Activated T-cell treated with anti-CD3 and anti-CD28 coated beads for 4 hours (primary cell): ENCODE measurements at regions not wholly inside any gene's neighbourhood (a gene's known extent, or its start where the extent isn't known, plus 50 kb on each side); places are given as distances from the start of the nearest gene placed in this dataset.
A peak's percentile ranks its signal among the peaks of the same experiment; 100 is the strongest.

Experiments used
- DNase-seq: peaks from one replicate; pipeline ENCODE4 v3.0.0-alpha.2; 2020

GRCh38 chr4:60078984-60079383, 1121.1 kb upstream of the ADGRL3 start:
- no peak for DNase-seq

DNA sequence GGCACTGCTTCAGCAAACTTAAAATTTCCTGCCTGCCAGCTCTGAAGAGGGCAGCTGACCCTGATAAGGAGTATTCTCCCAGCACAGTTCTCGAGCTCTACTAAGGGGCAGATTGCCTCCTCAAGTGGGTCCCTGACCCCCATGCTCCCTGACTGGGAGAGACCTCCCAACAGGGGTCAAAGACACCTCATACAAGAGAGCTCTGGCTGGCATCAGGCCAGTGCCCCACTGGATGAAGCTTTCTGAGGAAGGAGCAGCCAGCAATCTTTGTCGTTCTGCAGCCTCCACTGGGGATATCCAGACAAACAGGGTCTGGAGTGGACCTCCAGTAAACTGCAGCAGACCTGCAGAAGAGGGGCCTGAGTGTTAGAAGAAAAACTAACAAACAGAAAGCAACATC, 1118.3 kb upstream of the ADGRL3 start:
- DNase-seq = no peak

- DNase-seq = no peak
Observed at GRCh38 chr4:60088807-60089486, 1111.2 kb upstream of the ADGRL3 start.

DNA sequence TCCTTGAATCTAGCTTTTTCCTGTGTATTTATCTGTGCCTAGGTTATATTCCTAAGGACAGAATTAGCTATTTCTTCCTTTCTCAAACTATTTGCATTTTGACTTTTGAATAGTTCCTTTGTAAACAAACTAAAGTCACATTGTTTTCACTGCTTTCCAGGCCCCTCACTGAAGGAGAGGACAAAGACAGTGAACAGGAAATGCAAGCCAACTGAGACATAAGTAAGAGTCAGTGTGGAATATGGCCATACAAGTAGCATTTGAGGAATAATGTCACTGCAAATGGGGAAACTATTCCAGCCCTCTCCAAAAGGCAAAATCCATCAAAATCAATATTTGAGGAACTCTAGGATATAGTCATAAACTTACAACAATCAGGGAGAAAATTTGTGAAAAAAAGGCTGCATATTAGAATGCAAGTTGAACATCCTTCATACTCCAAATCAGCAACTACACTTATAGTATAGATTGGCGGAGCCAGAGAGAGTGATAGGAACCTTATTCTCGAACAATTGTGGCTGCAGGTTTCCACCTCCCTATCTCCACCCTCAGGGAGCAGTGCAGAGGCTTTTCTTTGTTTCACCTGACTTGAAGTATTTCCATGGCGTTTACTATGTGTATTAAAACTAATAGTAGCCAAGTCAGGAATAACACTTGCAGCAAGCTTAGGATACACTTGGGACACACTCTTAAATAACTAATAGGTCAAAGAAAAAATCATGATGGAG, 1110.4 kb upstream of the ADGRL3 start:
- no peak for DNase-seq

- no peak for DNase-seq
Observed at GRCh38 chr4:60096676-60097075, 1103.5 kb upstream of the ADGRL3 start.

DNA sequence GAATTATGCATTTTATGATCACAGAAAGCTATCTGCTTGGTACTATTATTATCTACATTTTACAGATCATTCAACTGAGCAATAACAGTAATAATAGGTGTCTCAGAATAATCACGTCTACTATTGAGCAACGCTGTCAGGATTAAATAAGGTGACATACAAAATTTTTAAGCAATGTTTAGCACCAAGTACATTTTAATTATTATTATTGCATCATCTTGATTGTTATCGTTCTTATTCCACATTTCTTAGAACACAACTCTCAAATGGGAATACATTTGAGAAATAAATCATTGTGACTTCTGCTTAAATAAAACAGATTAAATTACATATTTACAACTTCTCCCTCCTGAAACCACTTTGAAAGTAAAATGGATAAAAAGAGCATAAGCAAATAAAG, 1083.5 kb upstream of the ADGRL3 start:
- DNase-seq = no peak

- DNase-seq = no peak
Observed at GRCh38 chr4:60117726-60118323, 1082.3 kb upstream of the ADGRL3 start.

- DNase-seq = no peak
Observed at GRCh38 chr4:60122820-60123219, 1077.3 kb upstream of the ADGRL3 start.

GRCh38 chr4:60128888-60129287, 1071.2 kb upstream of the ADGRL3 start:
- DNase-seq = no peak

DNA sequence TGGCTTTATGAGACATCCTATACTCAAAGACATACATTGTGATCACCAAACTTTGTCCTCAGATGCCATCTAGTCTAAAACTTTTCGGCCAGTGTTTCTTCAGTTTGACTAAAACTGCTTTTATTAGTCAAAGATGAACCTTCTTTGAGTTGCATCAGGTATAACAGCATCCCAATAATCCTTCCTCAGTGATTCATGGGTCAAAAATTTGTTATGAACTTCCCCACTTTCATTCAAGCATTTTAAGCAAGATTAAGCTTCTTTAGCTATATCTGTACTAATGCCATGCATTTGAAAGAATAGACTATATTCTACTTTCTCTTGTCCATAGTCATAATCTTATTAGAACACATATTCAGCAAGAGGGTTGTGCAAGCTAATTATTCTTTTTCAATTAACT, 1070.4 kb upstream of the ADGRL3 start:
- no peak for DNase-seq

DNA sequence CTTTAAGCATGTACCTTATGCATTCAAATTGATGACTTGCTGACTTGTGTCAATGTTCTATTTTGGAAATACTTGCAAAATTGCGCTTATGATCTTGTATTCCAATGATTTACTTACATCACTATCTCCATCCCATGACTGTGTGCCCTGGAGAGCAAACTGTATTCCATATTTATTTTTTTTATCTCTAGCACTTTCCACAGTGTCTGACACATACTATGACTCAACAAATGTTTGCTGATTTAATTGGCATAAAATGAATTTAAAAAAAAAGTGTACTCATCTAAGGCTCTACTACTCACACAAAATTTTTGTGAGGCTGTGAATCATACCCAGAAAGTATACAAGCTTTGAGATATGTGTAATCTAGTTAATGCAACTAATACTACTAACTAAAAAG, 1066.8 kb upstream of the ADGRL3 start:
- DNase-seq = no peak

GRCh38 chr4:60134099-60134498, 1066.0 kb upstream of the ADGRL3 start:
- no peak for DNase-seq

GRCh38 chr4:60155088-60155487, 1045.0 kb upstream of the ADGRL3 start:
- no peak for DNase-seq

- DNase-seq = no peak
Observed at GRCh38 chr4:60173103-60173502, 1027.0 kb upstream of the ADGRL3 start.

- no peak for DNase-seq
Observed at GRCh38 chr4:60173718-60174117, 1026.4 kb upstream of the ADGRL3 start.

DNA sequence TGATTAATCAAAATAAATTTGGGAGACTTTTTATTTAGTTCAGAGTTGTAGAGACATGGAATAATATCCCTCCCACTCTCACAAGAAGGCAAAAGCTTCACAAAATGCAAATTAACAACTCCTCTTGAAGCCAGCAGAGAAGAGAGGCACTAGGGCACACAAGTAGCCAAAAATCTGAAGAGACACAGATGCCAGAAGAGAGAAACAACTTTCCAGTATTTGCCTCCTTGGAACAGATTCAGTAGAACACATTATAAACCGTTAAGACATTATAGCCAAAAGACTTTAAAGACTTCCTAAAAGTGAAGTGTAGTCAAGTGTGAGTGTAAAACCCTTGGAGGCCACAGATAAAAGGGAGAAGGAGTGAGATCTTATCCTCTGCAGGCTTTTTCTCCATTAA, 1024.9 kb upstream of the ADGRL3 start:
- no peak for DNase-seq

GRCh38 chr4:60187428-60187827, 1012.7 kb upstream of the ADGRL3 start:
- no peak for DNase-seq

DNA sequence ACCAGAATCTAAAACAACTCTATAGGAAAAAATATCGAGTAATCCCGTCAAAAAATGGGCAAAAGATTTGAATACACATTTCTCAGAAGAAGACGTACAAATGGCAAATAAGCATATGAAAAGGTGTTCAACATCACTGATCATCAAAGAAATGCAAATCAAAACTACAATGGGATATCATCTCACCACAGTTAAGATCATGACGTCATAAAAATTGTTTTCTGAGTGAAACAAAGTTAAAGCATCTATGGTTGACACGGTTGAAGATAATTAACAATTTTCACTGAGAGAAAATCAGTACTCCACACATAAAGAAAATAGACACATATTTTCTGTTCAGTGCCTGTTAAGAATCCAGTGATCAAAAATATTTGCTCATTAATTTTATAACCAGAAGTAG, 1010.8 kb upstream of the ADGRL3 start:
- DNase-seq = no peak

GRCh38 chr4:60194214-60194613, 1005.9 kb upstream of the ADGRL3 start:
- no peak for DNase-seq

DNA sequence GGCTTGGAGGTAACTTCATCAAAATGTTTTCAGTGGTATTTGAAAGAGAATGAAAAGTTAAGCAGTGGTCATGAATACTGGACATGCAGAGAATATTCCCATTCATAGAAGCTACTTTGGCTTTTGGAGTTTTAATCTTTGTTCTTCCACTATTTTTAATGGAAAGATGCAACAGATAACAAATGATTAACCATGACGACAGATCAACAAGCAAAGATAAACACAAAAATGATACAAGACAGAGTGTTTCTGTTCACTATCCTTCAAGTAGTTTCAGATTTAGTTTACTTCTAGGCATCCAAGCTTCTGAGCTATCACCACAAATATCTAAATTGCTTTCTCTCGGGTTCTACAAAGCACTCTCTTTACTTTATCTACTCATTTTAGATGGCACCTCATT, 1004.9 kb upstream of the ADGRL3 start:
- no peak for DNase-seq

DNA sequence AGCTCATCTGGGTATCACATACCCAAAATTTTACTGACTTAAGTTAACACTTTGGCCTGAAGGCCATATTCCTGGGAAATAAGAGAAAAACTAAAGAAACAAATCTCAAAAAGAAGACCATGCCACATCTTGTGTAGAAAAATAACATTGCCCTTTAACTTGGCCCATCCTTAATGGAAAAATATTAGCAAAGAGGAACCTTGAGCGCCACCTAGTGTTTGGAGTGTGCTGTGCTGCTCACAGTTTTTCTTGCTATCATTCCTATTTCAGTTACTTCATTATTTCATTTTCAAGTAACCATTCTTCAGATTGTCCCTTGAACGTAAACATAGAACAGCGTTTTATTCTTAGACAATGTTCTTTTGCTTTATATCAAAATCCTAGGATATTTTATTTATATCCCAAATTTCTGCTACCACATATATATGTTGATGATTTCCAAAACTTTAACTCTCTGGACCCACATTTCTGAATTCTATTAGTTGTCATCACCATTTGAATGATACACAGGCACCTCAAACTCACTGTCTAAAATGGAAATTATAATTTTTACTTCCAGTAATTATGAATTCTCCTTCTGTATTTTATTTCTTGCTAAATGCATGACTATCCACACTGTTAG, 999.0 kb upstream of the ADGRL3 start:
- DNase-seq = peak; percentile 1

- no peak for DNase-seq
Observed at GRCh38 chr4:60209588-60209987, 990.5 kb upstream of the ADGRL3 start.

- no peak for DNase-seq
Observed at GRCh38 chr4:60215906-60216305, 984.2 kb upstream of the ADGRL3 start.

DNA sequence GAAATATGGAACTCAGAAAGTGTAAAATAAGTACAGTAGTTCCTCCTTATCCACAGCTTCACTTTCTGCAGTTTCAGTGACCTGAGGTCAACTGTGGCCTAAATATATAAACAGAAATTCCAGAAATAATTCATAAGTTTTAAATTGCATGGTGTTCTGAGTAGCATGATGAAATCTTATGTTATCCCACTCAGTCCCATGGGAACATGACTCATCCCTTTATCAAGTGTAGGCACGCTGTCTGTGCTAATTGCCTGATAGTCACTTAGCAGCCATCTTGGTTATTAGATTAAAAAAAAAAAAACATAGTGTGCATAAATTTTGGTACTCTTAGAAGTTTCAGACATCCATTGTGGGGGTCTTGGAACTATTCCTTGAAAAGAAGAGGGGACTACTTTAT, 983.4 kb upstream of the ADGRL3 start:
- DNase-seq = no peak
